ENCODE measurements at regions not wholly inside any gene's neighbourhood (a gene's known extent, or its start where the extent isn't known, plus 50 kb on each side); places are given as distances from the start of the nearest gene placed in this dataset.
"Not testable (repeated sequence)": the region's sequence is repeated elsewhere in the genome, so short reads cannot be mapped to it uniquely, and the experiment has no call there.

DNA sequence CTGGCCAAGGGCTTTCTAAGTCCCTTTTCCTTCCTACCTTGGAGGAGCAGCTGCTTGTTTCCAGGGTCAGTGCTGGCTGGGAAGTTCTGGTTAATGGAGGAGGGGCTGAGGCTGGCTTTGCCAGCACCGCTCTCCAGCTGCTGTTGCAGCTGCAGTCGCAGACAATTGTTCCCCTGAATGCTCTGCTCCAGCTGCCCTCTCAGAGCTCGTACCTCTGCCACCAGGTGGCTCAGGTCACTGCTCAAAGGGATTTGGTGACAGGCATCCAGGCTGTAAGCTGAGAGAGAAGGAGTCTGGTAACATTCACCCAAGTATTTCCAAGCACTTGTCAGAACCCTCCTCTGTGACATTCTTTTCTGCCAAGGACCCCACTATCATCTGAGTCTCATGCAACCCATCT lies 82.3 kb downstream of the NBPF8 start:
- H3K36me3 ChIP-seq (ENCODE audit: control insufficient read depth in 2 of 2, extremely low read depth in 1 of 2, insufficient read depth in 2 of 2, low read length in 2 of 2); H3K4me2 ChIP-seq (ENCODE audit: control insufficient read depth, extremely low read depth, insufficient read depth, low read depth, low read length); H3K4me1 ChIP-seq (ENCODE audit: control insufficient read depth, extremely low read depth, insufficient read depth, low read length); H3K4me3 ChIP-seq (ENCODE audit: control insufficient read depth in 2 of 3, extremely low read depth in 1 of 3, insufficient read depth in 2 of 3, low read depth in 1 of 3, low read length in 3 of 3); H3K9ac ChIP-seq (ENCODE audit: control insufficient read depth, extremely low read depth, insufficient read depth, low read length); H3K27ac ChIP-seq (ENCODE audit: control insufficient read depth, insufficient read depth, low read length); H2AFZ ChIP-seq (ENCODE audit: control insufficient read depth, low read length); H3K9me3 ChIP-seq (ENCODE audit: control insufficient read depth, low read depth, low read length); FAIRE-seq; H4K20me1 ChIP-seq (ENCODE audit: control insufficient read depth, extremely low read depth, insufficient read depth, low read length); DNase-seq (ENCODE audit: low read depth, low spot score); H3K9me1 ChIP-seq (ENCODE audit: control insufficient read depth, extremely low read depth, insufficient read depth, low read length); H3K27me3 ChIP-seq (ENCODE audit: control insufficient read depth, extremely low read depth, insufficient read depth, low read length); H3K79me2 ChIP-seq (ENCODE audit: control insufficient read depth, insufficient read depth, low read length); dilution Hi-C loops (cut with MboI; ENCODE audit: extremely low pct_ligation_motif_present, low sequenced_read_pairs): not testable (repeated sequence)

DNA sequence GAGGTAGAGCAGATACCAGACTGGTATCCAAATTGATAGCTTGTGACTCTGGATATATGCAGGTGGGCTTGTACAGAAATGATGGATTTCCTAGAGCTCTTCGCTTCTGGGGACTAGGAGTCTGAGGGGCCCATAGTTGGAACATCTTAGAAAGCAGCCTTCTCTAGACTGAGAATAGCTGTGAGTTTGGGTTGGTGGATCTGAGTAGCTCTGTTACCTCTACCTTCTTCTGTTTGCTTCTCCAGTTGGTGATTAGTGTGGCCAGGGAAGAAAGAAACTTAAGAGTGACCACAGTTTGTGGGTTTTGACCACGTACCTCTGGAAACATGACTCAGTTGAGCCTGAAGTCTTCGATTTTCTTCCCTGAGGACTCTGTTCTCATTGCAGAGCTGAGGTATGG lies 88.4 kb downstream of the NBPF8 start:
- DNase-seq (ENCODE audit: low read depth, low spot score); H3K36me3 ChIP-seq (ENCODE audit: control insufficient read depth in 2 of 2, extremely low read depth in 1 of 2, insufficient read depth in 2 of 2, low read length in 2 of 2); H4K20me1 ChIP-seq (ENCODE audit: control insufficient read depth, extremely low read depth, insufficient read depth, low read length); H3K4me3 ChIP-seq (ENCODE audit: control insufficient read depth in 2 of 3, extremely low read depth in 1 of 3, insufficient read depth in 2 of 3, low read depth in 1 of 3, low read length in 3 of 3); H3K9ac ChIP-seq (ENCODE audit: control insufficient read depth, extremely low read depth, insufficient read depth, low read length); H3K27ac ChIP-seq (ENCODE audit: control insufficient read depth, insufficient read depth, low read length); H3K9me3 ChIP-seq (ENCODE audit: control insufficient read depth, low read depth, low read length); H3K4me2 ChIP-seq (ENCODE audit: control insufficient read depth, extremely low read depth, insufficient read depth, low read depth, low read length); H3K79me2 ChIP-seq (ENCODE audit: control insufficient read depth, insufficient read depth, low read length); H3K4me1 ChIP-seq (ENCODE audit: control insufficient read depth, extremely low read depth, insufficient read depth, low read length); H2AFZ ChIP-seq (ENCODE audit: control insufficient read depth, low read length); H3K27me3 ChIP-seq (ENCODE audit: control insufficient read depth, extremely low read depth, insufficient read depth, low read length); H3K9me1 ChIP-seq (ENCODE audit: control insufficient read depth, extremely low read depth, insufficient read depth, low read length); dilution Hi-C loops (cut with MboI; ENCODE audit: extremely low pct_ligation_motif_present, low sequenced_read_pairs); FAIRE-seq: not testable (repeated sequence)

GRCh38 chr1:120506352-120506751 lies 91.5 kb downstream of the NBPF8 start:
- H3K9ac ChIP-seq (ENCODE audit: control insufficient read depth, extremely low read depth, insufficient read depth, low read length); H2AFZ ChIP-seq (ENCODE audit: control insufficient read depth, low read length); dilution Hi-C loops (cut with MboI; ENCODE audit: extremely low pct_ligation_motif_present, low sequenced_read_pairs); H3K27ac ChIP-seq (ENCODE audit: control insufficient read depth, insufficient read depth, low read length); H3K9me1 ChIP-seq (ENCODE audit: control insufficient read depth, extremely low read depth, insufficient read depth, low read length); H3K9me3 ChIP-seq (ENCODE audit: control insufficient read depth, low read depth, low read length); H3K4me2 ChIP-seq (ENCODE audit: control insufficient read depth, extremely low read depth, insufficient read depth, low read depth, low read length); H3K79me2 ChIP-seq (ENCODE audit: control insufficient read depth, insufficient read depth, low read length); DNase-seq (ENCODE audit: low read depth, low spot score); H4K20me1 ChIP-seq (ENCODE audit: control insufficient read depth, extremely low read depth, insufficient read depth, low read length); H3K4me1 ChIP-seq (ENCODE audit: control insufficient read depth, extremely low read depth, insufficient read depth, low read length); H3K36me3 ChIP-seq (ENCODE audit: control insufficient read depth in 2 of 2, extremely low read depth in 1 of 2, insufficient read depth in 2 of 2, low read length in 2 of 2); H3K27me3 ChIP-seq (ENCODE audit: control insufficient read depth, extremely low read depth, insufficient read depth, low read length); FAIRE-seq; H3K4me3 ChIP-seq (ENCODE audit: control insufficient read depth in 2 of 3, extremely low read depth in 1 of 3, insufficient read depth in 2 of 3, low read depth in 1 of 3, low read length in 3 of 3): not testable (repeated sequence)

DNA sequence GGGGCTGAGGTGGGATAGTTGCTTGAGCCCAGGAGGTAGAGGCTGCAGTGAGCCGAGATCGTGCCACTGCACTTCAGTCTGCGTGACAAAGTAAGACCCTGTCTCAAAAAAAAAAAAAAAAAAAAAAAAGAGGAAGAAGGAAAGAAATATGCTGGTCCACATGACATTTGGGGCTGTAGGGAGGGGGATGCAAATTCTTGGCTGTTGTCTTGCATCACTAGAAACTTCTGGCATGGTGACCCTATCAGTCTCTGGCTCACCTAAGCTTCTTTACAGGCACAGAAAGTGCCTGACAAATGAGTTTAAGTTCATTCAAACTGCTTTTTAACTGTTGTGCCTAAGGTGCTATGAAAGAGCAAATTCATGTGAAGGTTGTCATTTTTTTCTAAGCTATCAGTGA lies 93.5 kb downstream of the NBPF8 start:
- H3K9me1 ChIP-seq (ENCODE audit: control insufficient read depth, extremely low read depth, insufficient read depth, low read length); FAIRE-seq; H3K27me3 ChIP-seq (ENCODE audit: control insufficient read depth, extremely low read depth, insufficient read depth, low read length); H3K9ac ChIP-seq (ENCODE audit: control insufficient read depth, extremely low read depth, insufficient read depth, low read length); H3K4me2 ChIP-seq (ENCODE audit: control insufficient read depth, extremely low read depth, insufficient read depth, low read depth, low read length); H3K4me3 ChIP-seq (ENCODE audit: control insufficient read depth in 2 of 3, extremely low read depth in 1 of 3, insufficient read depth in 2 of 3, low read depth in 1 of 3, low read length in 3 of 3); DNase-seq (ENCODE audit: low read depth, low spot score); H3K36me3 ChIP-seq (ENCODE audit: control insufficient read depth in 2 of 2, extremely low read depth in 1 of 2, insufficient read depth in 2 of 2, low read length in 2 of 2); H3K9me3 ChIP-seq (ENCODE audit: control insufficient read depth, low read depth, low read length); H3K4me1 ChIP-seq (ENCODE audit: control insufficient read depth, extremely low read depth, insufficient read depth, low read length); H3K79me2 ChIP-seq (ENCODE audit: control insufficient read depth, insufficient read depth, low read length); H3K27ac ChIP-seq (ENCODE audit: control insufficient read depth, insufficient read depth, low read length); dilution Hi-C loops (cut with MboI; ENCODE audit: extremely low pct_ligation_motif_present, low sequenced_read_pairs); H4K20me1 ChIP-seq (ENCODE audit: control insufficient read depth, extremely low read depth, insufficient read depth, low read length); H2AFZ ChIP-seq (ENCODE audit: control insufficient read depth, low read length): not testable (repeated sequence)

GRCh38 chr1:120509258-120509657 lies 94.4 kb downstream of the NBPF8 start:
- FAIRE-seq; H3K36me3 ChIP-seq (ENCODE audit: control insufficient read depth in 2 of 2, extremely low read depth in 1 of 2, insufficient read depth in 2 of 2, low read length in 2 of 2); H3K9me3 ChIP-seq (ENCODE audit: control insufficient read depth, low read depth, low read length); H3K9me1 ChIP-seq (ENCODE audit: control insufficient read depth, extremely low read depth, insufficient read depth, low read length); DNase-seq (ENCODE audit: low read depth, low spot score); H3K4me1 ChIP-seq (ENCODE audit: control insufficient read depth, extremely low read depth, insufficient read depth, low read length); H3K27ac ChIP-seq (ENCODE audit: control insufficient read depth, insufficient read depth, low read length); H3K4me3 ChIP-seq (ENCODE audit: control insufficient read depth in 2 of 3, extremely low read depth in 1 of 3, insufficient read depth in 2 of 3, low read depth in 1 of 3, low read length in 3 of 3); dilution Hi-C loops (cut with MboI; ENCODE audit: extremely low pct_ligation_motif_present, low sequenced_read_pairs); H4K20me1 ChIP-seq (ENCODE audit: control insufficient read depth, extremely low read depth, insufficient read depth, low read length); H3K79me2 ChIP-seq (ENCODE audit: control insufficient read depth, insufficient read depth, low read length); H3K9ac ChIP-seq (ENCODE audit: control insufficient read depth, extremely low read depth, insufficient read depth, low read length); H3K27me3 ChIP-seq (ENCODE audit: control insufficient read depth, extremely low read depth, insufficient read depth, low read length); H2AFZ ChIP-seq (ENCODE audit: control insufficient read depth, low read length); H3K4me2 ChIP-seq (ENCODE audit: control insufficient read depth, extremely low read depth, insufficient read depth, low read depth, low read length): not testable (repeated sequence)
